GM21528 (cell line): ENCODE measurements at regions not wholly inside any gene's neighbourhood (a gene's known extent, or its start where the extent isn't known, plus 50 kb on each side); places are given as distances from the start of the nearest gene placed in this dataset.
"Not testable (repeated sequence)": the region's sequence is repeated elsewhere in the genome, so short reads cannot be mapped to it uniquely, and the experiment has no call there.

Experiments
- ATAC-seq: cut with Tn5 transposase; IDR thresholded peaks from one replicate; pipeline ENCODE4 v1.9.1; 2021; ENCODE audit warnings: mild to moderate bottlenecking, moderate library complexity; ENCODE audit not compliant: unreplicated experiment, low FRiP score

- no peak for ATAC-seq
These were observed 800.2 kb upstream of the MIR17HG start for GRCh38 chr13:90547272-90547790.

- ATAC-seq, result no peak
These were observed 796.2 kb upstream of the MIR17HG start for GRCh38 chr13:90551253-90551652.

DNA sequence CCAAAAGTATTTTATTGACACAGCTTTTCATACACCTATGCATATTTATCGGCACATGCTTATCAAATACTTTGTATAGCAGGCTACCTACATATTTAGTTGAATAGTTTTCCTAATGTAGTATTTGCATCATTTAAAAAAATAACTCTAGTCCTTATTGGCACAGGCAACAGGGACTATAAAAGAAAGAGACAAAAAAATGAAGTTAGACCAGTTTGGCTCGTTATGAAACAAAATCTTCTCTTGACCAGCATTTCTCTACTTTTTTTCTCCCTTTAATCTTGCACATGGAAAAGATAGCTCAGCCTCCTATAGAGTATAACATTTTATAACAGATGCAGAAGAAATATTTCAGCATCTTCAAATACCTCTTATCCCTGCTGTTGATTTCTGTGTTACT lies 794.8 kb upstream of the MIR17HG start:
- no peak for ATAC-seq

DNA sequence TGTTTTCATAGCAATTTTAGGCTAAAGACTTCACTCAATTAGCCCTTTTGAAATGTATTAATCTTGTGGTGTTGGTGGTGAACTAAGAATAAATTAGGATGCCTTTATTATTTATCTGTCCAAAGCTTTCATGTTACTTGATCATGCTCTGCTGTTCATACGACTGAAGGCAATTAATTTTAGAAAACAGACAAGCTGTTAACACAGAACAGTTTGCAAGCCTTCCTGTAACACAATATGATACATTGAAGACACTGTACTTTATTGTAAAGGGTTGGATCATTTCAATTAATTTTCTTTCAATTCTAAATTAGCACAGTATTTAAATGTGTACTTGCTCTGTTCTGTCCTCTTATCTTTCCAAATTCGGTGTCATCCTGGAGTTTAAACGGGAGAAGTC lies 794.3 kb upstream of the MIR17HG start:
- no peak for ATAC-seq

DNA sequence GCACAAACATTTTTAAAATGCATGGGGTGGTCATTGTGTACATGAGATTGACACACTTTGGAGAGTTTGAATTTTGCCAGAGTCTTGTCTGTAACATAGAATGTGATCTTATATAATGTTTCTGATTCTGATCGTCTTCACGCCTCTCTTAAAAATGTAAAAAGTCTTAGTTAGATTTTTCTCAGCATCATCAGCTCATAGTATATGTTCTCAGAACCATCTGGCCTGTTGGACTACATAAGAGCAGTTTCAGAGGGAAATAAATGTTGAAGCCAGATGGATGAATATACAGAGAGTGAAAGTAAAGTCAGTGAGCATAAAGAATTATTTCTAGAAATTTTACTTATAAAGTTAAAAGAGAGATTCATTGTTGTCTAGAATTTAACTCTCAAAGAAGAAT lies 789.9 kb upstream of the MIR17HG start:
- no peak for ATAC-seq

- no peak for ATAC-seq
These were observed 785.0 kb upstream of the MIR17HG start for GRCh38 chr13:90562443-90562842.

GRCh38 chr13:90564096-90564495 lies 783.4 kb upstream of the MIR17HG start:
- no peak for ATAC-seq

- no peak for ATAC-seq
These were observed 782.9 kb upstream of the MIR17HG start for GRCh38 chr13:90564566-90564965.

- no peak for ATAC-seq
These were observed 781.3 kb upstream of the MIR17HG start for GRCh38 chr13:90565985-90566713.

- no peak for ATAC-seq
These were observed 779.3 kb upstream of the MIR17HG start for GRCh38 chr13:90568165-90568564.

DNA sequence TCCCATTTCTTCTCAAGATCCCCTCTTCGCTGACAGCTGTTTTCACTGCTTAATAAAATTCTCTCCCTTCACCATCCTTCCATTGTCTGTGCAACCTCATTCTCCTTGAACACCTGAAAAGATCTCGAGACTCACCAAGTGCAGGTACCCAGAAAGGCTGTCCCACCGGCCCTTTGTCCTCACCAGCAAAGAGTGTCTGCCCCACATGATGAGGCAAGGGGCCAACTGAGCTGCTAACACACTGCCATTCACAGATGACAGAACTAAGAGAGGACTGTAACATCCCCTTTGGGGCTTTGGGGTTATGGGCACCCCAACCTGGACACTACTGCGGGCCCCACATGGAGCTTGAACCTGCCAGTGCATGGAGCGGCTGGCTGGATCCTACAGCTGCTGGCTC lies 771.4 kb upstream of the MIR17HG start:
- no peak for ATAC-seq

DNA sequence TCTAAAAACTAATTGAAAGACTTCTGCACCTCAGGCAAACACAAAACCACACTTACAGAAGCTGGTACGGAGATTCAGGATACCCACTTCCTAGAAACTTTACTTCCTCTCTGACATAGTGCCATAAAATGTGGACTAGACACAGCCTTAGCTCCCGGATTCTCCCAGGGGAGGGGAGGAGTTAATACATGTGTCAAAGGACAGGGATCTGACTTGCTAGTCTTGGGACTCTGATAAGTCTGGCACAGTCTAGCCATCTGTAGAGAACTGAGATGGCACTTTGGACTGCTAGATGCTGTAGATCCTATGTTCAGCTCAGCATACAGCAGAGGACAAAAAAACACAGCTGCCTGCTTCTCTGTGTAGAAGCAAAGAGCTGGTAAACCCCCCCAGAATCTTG lies 769.8 kb upstream of the MIR17HG start:
- ATAC-seq, result no peak

GRCh38 chr13:90585392-90585791 lies 762.1 kb upstream of the MIR17HG start:
- no peak for ATAC-seq

DNA sequence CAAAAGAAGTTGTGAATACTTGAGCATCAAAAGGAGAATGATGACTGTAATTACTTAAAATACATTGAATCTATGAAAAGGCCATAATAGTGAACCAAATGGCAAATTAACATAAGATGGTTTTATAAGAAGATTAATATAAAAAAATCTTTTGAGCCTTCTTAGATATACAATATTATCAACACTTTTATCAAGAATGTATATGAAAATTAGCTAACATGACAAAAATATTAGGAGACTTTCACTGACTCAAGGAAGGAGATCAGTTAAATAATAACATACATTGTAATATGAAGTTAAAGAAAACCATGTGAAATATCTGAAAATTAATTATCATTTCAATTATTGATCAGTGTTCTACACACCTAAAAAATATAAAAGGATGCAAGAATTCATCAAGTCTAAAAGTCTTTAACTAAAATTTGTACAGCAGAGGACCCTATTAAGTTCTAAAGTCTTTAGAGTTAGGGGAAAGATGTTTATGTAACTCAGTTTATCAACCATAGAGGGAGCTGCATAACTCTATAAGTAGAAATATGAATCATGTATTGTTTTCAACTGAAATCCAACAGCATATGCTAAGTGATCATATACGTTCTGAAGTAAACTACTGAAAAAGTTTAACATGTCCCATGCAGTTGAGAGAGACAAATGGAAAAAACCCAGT lies 756.1 kb upstream of the MIR17HG start:
- ATAC-seq, result no peak

GRCh38 chr13:90591927-90592268 lies 755.6 kb upstream of the MIR17HG start:
- ATAC-seq, result no peak

DNA sequence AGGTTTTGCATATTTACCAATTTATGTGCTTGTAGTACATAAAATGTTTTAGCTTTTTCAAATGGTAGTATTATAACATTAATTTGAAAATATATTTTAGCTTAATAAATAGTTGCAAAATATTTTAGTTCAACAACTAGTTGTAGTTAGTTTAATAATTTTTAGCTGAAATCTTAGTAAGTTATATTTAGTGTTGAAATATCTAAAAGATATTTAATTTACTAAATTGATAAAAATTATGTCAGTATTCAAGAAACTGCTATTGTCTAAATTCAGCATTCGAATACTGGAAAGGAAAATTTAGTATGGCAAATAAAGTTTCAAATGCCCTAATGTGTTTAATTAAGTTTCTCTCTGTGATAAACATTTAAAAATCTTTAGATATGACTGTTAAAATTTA lies 754.5 kb upstream of the MIR17HG start:
- no peak for ATAC-seq

GRCh38 chr13:90594681-90595080 lies 752.8 kb upstream of the MIR17HG start:
- no peak for ATAC-seq

DNA sequence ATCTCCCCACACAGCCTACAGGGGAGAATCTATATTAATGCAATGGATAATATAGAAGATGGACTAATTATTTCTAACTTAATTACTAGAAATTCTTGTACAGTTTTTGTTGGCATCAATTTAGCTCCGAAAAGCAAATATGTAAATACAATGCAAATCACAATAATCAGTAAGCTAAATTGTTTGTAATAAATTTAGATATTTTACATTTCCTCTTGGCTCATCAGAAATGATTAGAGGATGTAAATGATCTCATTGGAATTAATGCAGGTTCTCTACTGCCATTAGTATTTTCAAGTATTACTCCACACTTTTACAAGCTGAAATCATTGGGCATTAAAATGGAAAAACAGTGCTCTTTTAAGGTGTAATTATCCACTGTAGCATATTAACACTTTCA lies 741.8 kb upstream of the MIR17HG start:
- no peak for ATAC-seq

- ATAC-seq, result not testable (repeated sequence)
These were observed 740.6 kb upstream of the MIR17HG start for GRCh38 chr13:90606921-90607320.

GRCh38 chr13:90612391-90612790 lies 735.1 kb upstream of the MIR17HG start:
- ATAC-seq, result no peak

DNA sequence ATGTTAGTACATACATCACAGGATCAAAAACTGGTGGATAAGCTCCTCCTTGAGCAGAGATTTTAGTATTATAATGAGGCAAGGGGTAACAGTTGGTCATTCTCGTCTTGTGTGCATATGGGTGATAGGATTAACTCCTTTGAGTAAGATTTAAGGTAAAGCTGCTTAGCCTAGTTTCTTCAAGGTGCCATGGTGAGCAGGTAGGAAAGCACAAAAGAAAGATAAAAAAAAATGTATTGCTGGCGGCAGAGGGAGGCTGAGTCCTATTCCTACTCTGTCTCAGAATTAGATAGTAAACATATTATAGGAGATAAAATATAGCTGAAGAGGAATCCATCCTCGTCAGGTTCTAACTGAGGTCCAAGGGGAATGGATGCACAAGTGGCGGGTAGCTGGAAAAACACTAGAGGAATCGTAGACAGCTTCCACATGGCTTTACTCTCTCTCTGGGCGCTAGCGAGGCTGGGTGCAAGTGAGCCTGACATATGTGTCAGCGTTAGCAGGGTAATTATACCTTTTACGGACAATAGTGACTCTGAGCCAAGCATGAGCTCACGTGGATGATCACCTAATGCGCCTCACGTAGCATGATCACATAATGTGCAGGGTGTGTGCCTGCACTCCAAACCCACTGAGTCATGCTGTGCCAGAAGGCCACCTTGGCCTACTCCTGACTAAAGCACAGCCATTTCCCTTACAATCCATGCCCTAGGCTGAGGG lies 734.3 kb upstream of the MIR17HG start:
- ATAC-seq, result no peak

DNA sequence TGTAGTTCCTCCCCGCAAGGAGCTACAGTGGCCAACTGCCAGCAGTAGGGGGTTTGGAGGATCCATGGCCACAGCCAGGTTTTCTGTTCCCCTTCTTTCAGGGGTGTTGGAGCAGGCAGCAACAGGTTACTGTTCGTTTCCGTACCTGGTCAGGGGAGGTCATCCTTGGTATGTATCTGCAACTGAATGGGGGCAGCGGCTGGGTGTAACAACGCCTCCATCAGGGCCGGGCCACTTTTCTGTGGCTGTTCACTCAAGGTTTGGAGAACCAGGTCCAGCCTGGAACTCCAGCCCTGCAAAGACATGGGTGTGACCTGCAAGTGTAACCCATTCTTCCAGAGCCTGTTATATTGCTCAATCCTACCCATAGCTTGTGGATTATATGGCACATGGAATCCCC lies 732.3 kb upstream of the MIR17HG start:
- ATAC-seq, result no peak
